GM18520 (cell line): ENCODE measurements at regions not wholly inside any gene's neighbourhood (a gene's known extent, or its start where the extent isn't known, plus 50 kb on each side); places are given as distances from the start of the nearest gene placed in this dataset.
"Not testable (repeated sequence)": the region's sequence is repeated elsewhere in the genome, so short reads cannot be mapped to it uniquely, and the experiment has no call there.

Experiments used
- ATAC-seq: cut with Tn5 transposase; IDR thresholded peaks from one replicate; pipeline ENCODE4 v1.9.1; 2021; ENCODE audit not compliant: unreplicated experiment

GRCh38 chr12:91896286-91897024 is 249.2 kb downstream of the BTG1 start:
- no peak for ATAC-seq

- no peak for ATAC-seq
Observed at GRCh38 chr12:91894911-91895310, 250.7 kb downstream of the BTG1 start.

- no peak for ATAC-seq
Observed at GRCh38 chr12:91893476-91893875, 252.2 kb downstream of the BTG1 start.

- ATAC-seq = no peak
Observed at GRCh38 chr12:91892081-91892855, 253.4 kb downstream of the BTG1 start.

GRCh38 chr12:91890742-91891141 is 254.9 kb downstream of the BTG1 start:
- ATAC-seq = no peak

- no peak for ATAC-seq
Observed at GRCh38 chr12:91889910-91890309, 255.7 kb downstream of the BTG1 start.

- no peak for ATAC-seq
Observed at GRCh38 chr12:91889059-91889458, 256.6 kb downstream of the BTG1 start.

- ATAC-seq = no peak
Observed at GRCh38 chr12:91887957-91888356, 257.7 kb downstream of the BTG1 start.

GRCh38 chr12:91885851-91886731 is 259.6 kb downstream of the BTG1 start:
- no peak for ATAC-seq

- ATAC-seq = no peak
Observed at GRCh38 chr12:91884230-91884629, 261.4 kb downstream of the BTG1 start.

GRCh38 chr12:91883811-91884210 is 261.8 kb downstream of the BTG1 start:
- ATAC-seq = no peak

- no peak for ATAC-seq
Observed at GRCh38 chr12:91882910-91883309, 262.7 kb downstream of the BTG1 start.

- no peak for ATAC-seq
Observed at GRCh38 chr12:91880528-91880927, 265.1 kb downstream of the BTG1 start.

GRCh38 chr12:91877456-91878235 is 268.0 kb downstream of the BTG1 start:
- ATAC-seq = peak; percentile 26

GRCh38 chr12:91877022-91877421 is 268.6 kb downstream of the BTG1 start:
- ATAC-seq = peak; percentile 94

GRCh38 chr12:91875671-91876070 is 270.0 kb downstream of the BTG1 start:
- not testable (repeated sequence) for ATAC-seq

GRCh38 chr12:91874086-91874865 is 271.4 kb downstream of the BTG1 start:
- ATAC-seq = no peak

GRCh38 chr12:91871751-91872150 is 273.9 kb downstream of the BTG1 start:
- no peak for ATAC-seq

GRCh38 chr12:91870872-91871707 is 274.6 kb downstream of the BTG1 start:
- ATAC-seq = no peak
